ENCODE measurements at regions not wholly inside any gene's neighbourhood (a gene's known extent, or its start where the extent isn't known, plus 50 kb on each side); places are given as distances from the start of the nearest gene placed in this dataset.

DNA sequence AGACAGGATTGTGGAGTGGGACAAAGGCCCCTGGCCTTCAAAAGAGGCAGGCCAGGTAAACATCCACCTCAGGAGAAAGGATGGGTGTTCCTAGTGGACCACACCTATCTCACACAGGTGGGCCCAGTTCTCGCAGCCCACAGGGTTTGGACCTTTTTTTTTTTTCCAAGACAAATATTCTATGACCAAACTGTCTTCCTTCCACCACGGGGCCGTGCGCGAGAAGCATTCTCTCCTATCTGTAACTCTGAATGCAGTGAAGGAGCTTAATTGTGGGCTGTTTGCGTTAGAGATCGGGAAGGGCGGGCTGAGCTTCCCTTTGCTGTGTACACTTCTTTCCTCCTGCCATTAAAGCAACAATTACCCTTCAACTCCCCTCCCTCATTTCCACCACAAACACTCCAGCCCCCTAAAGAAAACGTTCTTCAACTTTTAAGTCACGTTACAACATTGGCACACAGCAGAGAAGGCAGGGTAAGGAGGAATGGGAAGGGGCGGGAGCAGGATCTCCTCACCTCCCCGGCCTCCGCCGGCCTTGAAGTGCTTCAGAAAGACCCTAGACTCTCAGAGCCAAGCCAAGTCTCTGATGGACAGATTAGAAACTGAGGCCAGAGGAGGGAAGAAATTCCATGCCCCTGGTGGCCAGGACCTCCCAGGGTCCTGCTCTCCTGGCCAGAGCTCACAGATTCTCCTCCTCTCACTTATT, 238.4 kb downstream of the BUD13 start:
- DNase-seq (ENCODE audit: low read depth in 1 of 2, low spot score in 1 of 2) (no peak), FAIRE-seq (no peak), ATAC-seq (no peak)
- 16% methylated on average over 14 of the region's 14 CpGs for WGBS (ENCODE audit: missing lambda C conversion rate)
- POLR2A ChIA-PET, result no interaction called here
- Histone ChIP-seq H3K4me1 (no peaks in the 10 kb centered on the region), H3K27ac (no peak overlapping the region), H3K4me2 (no peak overlapping the region), H3K4me3 (no peak overlapping the region), H3K9me3 (no peaks in the 10 kb centered on the region)
- CTCF ChIA-PET, result interaction anchor here (0.7 to 1.1 kb wide), 2 partner anchors 80 to 107 kb away, joined by 3 read pairs; no protein-coding TSS in a partner anchor
- TF ChIP-seq, protein P1, sequence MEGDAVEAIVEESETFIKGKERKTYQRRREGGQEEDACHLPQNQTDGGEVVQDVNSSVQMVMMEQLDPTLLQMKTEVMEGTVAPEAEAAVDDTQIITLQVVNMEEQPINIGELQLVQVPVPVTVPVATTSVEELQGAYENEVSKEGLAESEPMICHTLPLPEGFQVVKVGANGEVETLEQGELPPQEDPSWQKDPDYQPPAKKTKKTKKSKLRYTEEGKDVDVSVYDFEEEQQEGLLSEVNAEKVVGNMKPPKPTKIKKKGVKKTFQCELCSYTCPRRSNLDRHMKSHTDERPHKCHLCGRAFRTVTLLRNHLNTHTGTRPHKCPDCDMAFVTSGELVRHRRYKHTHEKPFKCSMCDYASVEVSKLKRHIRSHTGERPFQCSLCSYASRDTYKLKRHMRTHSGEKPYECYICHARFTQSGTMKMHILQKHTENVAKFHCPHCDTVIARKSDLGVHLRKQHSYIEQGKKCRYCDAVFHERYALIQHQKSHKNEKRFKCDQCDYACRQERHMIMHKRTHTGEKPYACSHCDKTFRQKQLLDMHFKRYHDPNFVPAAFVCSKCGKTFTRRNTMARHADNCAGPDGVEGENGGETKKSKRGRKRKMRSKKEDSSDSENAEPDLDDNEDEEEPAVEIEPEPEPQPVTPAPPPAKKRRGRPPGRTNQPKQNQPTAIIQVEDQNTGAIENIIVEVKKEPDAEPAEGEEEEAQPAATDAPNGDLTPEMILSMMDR (IDR thresholded peaks at IDR 0.05), result no peak
- TF ChIP-seq KDM1A (IDR thresholded peaks at IDR 0.05; ENCODE audit: low read depth), result no peak
- TF ChIP-seq FOXS1 (CRISPR knock-in tag; IDR thresholded peaks at IDR 0.05), result no peak
- TF ChIP-seq ZC3H11A (IDR thresholded peaks at IDR 0.05), result no peak
- TF ChIP-seq HEYL (CRISPR knock-in tag; IDR thresholded peaks at IDR 0.05), result no peak
- no peak for TF ChIP-seq HDAC2 (IDR thresholded peaks at IDR 0.05)
- TF ChIP-seq, protein P2, sequence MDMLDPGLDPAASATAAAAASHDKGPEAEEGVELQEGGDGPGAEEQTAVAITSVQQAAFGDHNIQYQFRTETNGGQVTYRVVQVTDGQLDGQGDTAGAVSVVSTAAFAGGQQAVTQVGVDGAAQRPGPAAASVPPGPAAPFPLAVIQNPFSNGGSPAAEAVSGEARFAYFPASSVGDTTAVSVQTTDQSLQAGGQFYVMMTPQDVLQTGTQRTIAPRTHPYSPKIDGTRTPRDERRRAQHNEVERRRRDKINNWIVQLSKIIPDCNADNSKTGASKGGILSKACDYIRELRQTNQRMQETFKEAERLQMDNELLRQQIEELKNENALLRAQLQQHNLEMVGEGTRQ (IDR thresholded peaks at IDR 0.05), result no peak
- TF ChIP-seq RNF2 (IDR thresholded peaks at IDR 0.05; ENCODE audit: borderline replicate concordance, low read depth), result no peak
- TF ChIP-seq PHF8 (IDR thresholded peaks at IDR 0.05; ENCODE audit: borderline replicate concordance, low read depth), result no peak
- no peak for TF ChIP-seq HOXB5 (CRISPR knock-in tag; IDR thresholded peaks at IDR 0.05)
- no peak for TF ChIP-seq TFCP2L1 (CRISPR knock-in tag; IDR thresholded peaks at IDR 0.05)
- TF ChIP-seq NFE2L2 (conservative IDR thresholded peaks at IDR 0.05; ENCODE audit: low read length), result no peak
- TF ChIP-seq SREBF2 (IDR thresholded peaks at IDR 0.05), result no peak
- no peak for TF ChIP-seq JUN (IDR thresholded peaks at IDR 0.05)
- no peak for TF ChIP-seq ZNF302 (CRISPR knock-in tag; IDR thresholded peaks at IDR 0.05)

DNA sequence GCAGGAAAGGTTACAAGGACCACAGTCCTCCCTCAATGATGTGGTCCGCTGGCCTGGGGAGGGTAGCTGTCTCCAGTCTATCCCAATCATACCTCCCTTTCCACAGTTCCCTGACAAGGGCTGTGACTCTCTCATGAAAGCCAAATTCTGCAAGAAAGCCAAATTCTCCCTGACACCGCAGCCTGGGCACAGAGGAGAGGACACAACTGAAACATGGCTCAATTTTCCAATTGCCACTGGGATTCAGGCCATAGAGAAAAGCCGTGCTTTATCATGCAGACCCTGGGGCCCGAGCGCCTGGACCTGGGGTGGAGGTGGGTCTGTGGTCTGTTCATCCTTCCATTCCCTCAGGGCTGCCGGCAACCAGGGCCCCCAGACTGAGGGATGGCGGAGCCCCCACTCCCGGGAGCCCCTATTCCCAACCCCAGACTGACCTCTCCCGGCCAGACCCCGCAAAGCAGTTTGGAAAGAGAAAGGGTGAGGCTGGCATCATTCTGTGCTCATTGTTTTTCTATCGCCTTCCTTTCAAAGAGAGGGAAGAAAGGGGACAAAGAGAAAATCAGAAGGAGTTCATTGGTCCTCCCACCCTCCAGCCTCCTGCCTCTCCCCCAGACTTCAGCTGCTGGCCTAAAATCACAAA, 239.5 kb downstream of the BUD13 start:
- CTCF ChIA-PET, result interaction anchor here (0.7 kb wide), 2 partner anchors 15 to 108 kb away, joined by 3 read pairs; no protein-coding TSS in a partner anchor
- no peak overlapping the region for H3K27ac ChIP-seq
- no peak overlapping the region for H3K4me3 ChIP-seq
- POLR2A ChIA-PET, result no interaction called here
- no peak overlapping the region for H3K4me2 ChIP-seq
- FAIRE-seq (no peak), DNase-seq (ENCODE audit: low read depth in 1 of 2, low spot score in 1 of 2) (no peak), ATAC-seq (no peak)
- no peaks in the 10 kb centered on the region for H3K9me3 ChIP-seq
- no peaks in the 10 kb centered on the region for H3K4me1 ChIP-seq
- WGBS (ENCODE audit: missing lambda C conversion rate), result 17% methylated on average over 10 of the region's 11 CpGs
- TF ChIP-seq HOXB13 (CRISPR knock-in tag; IDR thresholded peaks at IDR 0.05; ENCODE audit: low read depth) (no peak), ZC3H11A (IDR thresholded peaks at IDR 0.05) (no peak), ZSCAN20 (CRISPR knock-in tag; IDR thresholded peaks at IDR 0.05) (no peak), EP300 (IDR thresholded peaks at IDR 0.05) (no peak), RARB (CRISPR knock-in tag; IDR thresholded peaks at IDR 0.05) (no peak), POLR2AphosphoS2 (conservative IDR thresholded peaks at IDR 0.05; ENCODE audit: low read length) (no peak), SREBF2 (IDR thresholded peaks at IDR 0.05) (no peak), CHD2 (IDR thresholded peaks at IDR 0.05; ENCODE audit: low read length, partially characterized antibody) (no peak), CBX8 (IDR thresholded peaks at IDR 0.05) (no peak), KDM1A (IDR thresholded peaks at IDR 0.05; ENCODE audit: low read depth) (no peak), HEYL (CRISPR knock-in tag; IDR thresholded peaks at IDR 0.05) (no peak), FOSL2 (IDR thresholded peaks at IDR 0.05) (no peak), FOSL2 (CRISPR knock-in tag; IDR thresholded peaks at IDR 0.05) (no peak), ZNF302 (CRISPR knock-in tag; IDR thresholded peaks at IDR 0.05) (no peak)
- TF ChIP-seq, protein P3, sequence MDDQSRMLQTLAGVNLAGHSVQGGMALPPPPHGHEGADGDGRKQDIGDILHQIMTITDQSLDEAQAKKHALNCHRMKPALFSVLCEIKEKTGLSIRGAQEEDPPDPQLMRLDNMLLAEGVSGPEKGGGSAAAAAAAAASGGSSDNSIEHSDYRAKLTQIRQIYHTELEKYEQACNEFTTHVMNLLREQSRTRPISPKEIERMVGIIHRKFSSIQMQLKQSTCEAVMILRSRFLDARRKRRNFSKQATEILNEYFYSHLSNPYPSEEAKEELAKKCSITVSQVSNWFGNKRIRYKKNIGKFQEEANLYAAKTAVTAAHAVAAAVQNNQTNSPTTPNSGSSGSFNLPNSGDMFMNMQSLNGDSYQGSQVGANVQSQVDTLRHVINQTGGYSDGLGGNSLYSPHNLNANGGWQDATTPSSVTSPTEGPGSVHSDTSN (IDR thresholded peaks at IDR 0.05), result no peak
- TF ChIP-seq, protein P4, sequence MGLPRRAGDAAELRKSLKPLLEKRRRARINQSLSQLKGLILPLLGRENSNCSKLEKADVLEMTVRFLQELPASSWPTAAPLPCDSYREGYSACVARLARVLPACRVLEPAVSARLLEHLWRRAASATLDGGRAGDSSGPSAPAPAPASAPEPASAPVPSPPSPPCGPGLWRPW (IDR thresholded peaks at IDR 0.05), result no peak
- TF ChIP-seq, protein P5, sequence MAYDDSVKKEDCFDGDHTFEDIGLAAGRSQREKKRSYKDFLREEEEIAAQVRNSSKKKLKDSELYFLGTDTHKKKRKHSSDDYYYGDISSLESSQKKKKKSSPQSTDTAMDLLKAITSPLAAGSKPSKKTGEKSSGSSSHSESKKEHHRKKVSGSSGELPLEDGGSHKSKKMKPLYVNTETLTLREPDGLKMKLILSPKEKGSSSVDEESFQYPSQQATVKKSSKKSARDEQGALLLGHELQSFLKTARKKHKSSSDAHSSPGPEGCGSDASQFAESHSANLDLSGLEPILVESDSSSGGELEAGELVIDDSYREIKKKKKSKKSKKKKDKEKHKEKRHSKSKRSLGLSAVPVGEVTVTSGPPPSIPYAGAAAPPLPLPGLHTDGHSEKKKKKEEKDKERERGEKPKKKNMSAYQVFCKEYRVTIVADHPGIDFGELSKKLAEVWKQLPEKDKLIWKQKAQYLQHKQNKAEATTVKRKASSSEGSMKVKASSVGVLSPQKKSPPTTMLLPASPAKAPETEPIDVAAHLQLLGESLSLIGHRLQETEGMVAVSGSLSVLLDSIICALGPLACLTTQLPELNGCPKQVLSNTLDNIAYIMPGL (CRISPR knock-in tag; IDR thresholded peaks at IDR 0.05; ENCODE audit: borderline replicate concordance), result no peak
- TF ChIP-seq, protein P6, sequence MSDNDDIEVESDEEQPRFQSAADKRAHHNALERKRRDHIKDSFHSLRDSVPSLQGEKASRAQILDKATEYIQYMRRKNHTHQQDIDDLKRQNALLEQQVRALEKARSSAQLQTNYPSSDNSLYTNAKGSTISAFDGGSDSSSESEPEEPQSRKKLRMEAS (IDR thresholded peaks at IDR 0.05), result no peak
- TF ChIP-seq, protein P2 (IDR thresholded peaks at IDR 0.05), result no peak
